Spleen (tissue), 7 donors: ENCODE measurements at regions not wholly inside any gene's neighbourhood (a gene's known extent, or its start where the extent isn't known, plus 50 kb on each side); places are given as distances from the start of the nearest gene placed in this dataset.

ENCODE experiments used
- CTCF ChIP-seq, 11 experiments: fragments of 200-600 bp in 7 of 11; fragments of 450-650 bp in 4 of 11; sonication (generic) in 4 of 11; IDR thresholded peaks in 8 of 11; conservative IDR thresholded peaks in 3 of 11; 1 replicate in 7 of 11; 2 replicates in 4 of 11; pipeline versions ENCODE4 v1.4.0 to v1.8.0; 2016 to 2021; ENCODE audit warnings: antibody characterized with exemption in 11 of 11, inconsistent platforms in 4 of 11, mild to moderate bottlenecking in 1 of 11
- POLR2AphosphoS5 ChIP-seq, 3 donors: sonication (generic); formaldehyde crosslinking; IDR thresholded peaks; one replicate each; pipeline ENCODE4 v1.5.1; 2017; ENCODE audit warnings: antibody characterized with exemption in 3 of 3
- donor health status: DM: no; HTN: no; CAD: no; lungs with moderate emphysema.
- donor health status: DM: no; HTN: no; CAD: no.
- donor health status: DM: no; HTN: no; CAD: no.

GRCh38 chr13:106821979-106822378 is 254.0 kb upstream of the ARGLU1 start:
- TF ChIP-seq CTCF (IDR thresholded peaks at IDR 0.05 in 8 of 11, conservative IDR thresholded peaks at IDR 0.05 in 3 of 11), result no peak
- TF ChIP-seq POLR2AphosphoS5 (IDR thresholded peaks at IDR 0.05), result no peak
